Large intestine (tissue), 3 donors: ENCODE measurements at regions not wholly inside any gene's neighbourhood (a gene's known extent, or its start where the extent isn't known, plus 50 kb on each side); places are given as distances from the start of the nearest gene placed in this dataset.

ENCODE experiments used
- DNase-seq, 2 donors: peaks; one replicate each; pipeline versions ENCODE4 v3.0.0 to v3.0.0-alpha.2; 2013
- H3K27ac ChIP-seq: one replicate; pipeline ENCODE4 v1.5.1; 2013; ENCODE audit warnings: low read length
- H3K27me3 ChIP-seq: 2 replicates; pipeline ENCODE4 v1.6.1; 2013; ENCODE audit warnings: low read length; ENCODE audit not compliant: control insufficient read depth, insufficient read depth
- H3K36me3 ChIP-seq: 2 replicates; pipeline ENCODE4 v1.6.1; 2013; ENCODE audit warnings: low read length; ENCODE audit not compliant: control insufficient read depth, insufficient read depth
- H3K4me1 ChIP-seq: one replicate; pipeline ENCODE4 v1.6.1; 2013; ENCODE audit warnings: low read length; ENCODE audit not compliant: control insufficient read depth, insufficient read depth
- H3K4me3 ChIP-seq: one replicate; pipeline ENCODE4 v1.5.1; 2013; ENCODE audit warnings: low read length
- H3K9me3 ChIP-seq: one replicate; pipeline ENCODE4 v1.6.1; 2013; ENCODE audit warnings: mild to moderate bottlenecking, low read depth, low read length, moderate library complexity; ENCODE audit not compliant: control insufficient read depth
- WGBS: methylation state at CpG from one replicate; pipeline ENCODE4 v1.1.5; 2013; ENCODE audit warnings: low lambda C conversion rate; ENCODE audit not compliant: insufficient coverage; 5-methylcytosine and 5-hydroxymethylcytosine counted together

DNA sequence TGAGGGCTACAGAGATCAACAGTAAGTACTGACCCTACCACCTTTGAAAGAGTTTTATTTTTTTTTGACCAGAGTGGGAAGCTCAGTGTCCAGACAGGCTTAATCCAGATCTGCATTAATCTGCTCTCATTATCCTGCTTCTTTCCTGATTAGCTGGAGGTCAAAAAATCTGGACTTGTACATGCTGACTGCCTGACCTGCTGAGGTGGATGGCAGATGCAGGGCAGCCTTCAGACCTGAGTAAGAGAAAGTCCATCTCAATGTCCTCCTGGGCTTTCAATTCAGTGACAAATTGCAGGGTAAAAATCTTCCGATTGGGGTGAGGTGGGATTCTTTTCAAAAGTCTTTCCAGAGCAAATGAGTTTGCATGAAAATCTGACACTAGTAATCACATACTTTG is 998.8 kb upstream of the PIK3C3 start:
- no peaks in the 10 kb centered on the region for H3K36me3 ChIP-seq
- H3K9me3 ChIP-seq: no peaks in the 10 kb centered on the region
- H3K27ac ChIP-seq: no peak overlapping the region
- H3K27me3 ChIP-seq: no peaks in the 10 kb centered on the region
- no CpG with 5 or more reads among the region's 1 CpG for WGBS
- no peak for DNase-seq
- H3K4me3 ChIP-seq: no peak overlapping the region
- H3K4me1 ChIP-seq: no peaks in the 10 kb centered on the region

DNA sequence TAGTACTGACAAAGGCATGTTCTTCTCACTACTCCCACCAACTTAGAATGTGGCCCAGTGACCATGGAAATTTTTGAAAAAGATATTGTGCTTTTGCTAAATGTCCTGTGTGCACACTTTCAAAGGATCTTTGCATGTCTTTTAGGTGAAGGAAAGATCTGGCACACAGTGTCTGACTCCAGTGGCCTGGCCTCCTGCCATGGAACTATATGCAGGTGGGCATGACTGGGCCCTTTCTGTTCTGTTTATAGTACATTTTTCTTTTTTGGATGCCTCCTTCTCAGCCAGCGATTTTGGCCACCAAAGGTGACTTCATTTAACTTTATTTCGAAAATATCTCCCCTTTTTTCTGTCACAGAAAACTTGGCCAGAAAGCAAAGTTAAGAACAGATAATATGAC is 999.7 kb upstream of the PIK3C3 start:
- DNase-seq: no peak

DNA sequence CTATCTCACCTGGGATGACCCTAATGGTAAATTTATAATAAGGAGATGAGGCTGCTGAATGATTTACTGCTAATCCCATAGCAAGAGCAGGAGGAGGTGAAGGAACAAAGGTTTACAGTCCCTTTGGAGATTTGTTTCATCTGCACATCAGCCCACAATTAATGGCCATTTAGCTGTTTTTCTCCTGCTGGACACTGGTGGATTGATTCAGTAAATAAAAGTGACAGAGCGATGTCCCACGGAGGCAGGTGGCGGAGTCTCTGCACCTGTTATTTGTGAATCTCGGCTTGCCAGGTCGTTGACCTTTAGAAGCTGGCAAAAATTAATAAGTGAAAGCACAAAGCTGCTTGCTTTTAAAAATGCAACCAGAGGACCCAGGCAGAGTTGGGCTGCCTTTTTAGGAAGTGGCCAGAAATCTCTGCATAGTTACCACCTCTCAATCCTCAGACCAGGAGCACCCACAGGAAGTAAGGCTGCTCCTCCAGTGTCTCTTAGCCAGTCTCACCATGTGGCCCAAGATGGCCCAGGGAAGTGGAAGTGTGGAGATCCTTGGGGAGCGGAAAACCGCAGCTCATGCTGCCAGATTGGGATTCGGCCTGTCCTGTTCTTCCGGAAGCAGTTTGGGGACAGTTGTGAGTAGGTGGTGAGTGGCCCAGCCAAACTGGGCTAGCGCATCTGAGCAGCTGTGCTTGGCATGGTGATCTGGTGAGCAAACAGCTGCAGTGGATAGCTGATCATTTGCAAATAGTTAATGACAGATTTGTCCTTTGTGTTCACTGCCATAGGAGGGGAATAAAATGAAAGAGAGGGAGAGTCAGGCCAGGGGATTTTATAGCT is 1005.7 kb upstream of the PIK3C3 start:
- Histone ChIP-seq H3K4me3 (no peak overlapping the region), H3K27ac (no peak overlapping the region), H3K36me3 (no peaks in the 10 kb centered on the region), H3K27me3 (no peaks in the 10 kb centered on the region), H3K4me1 (no peaks in the 10 kb centered on the region), H3K9me3 (no peaks in the 10 kb centered on the region)
- WGBS: no CpG with 5 or more reads among the region's 10 CpGs
- DNase-seq: peak in 1 of 2 donors; percentile 2

More for the DNA sequence above, 999.7 kb upstream of the PIK3C3 start:
- H3K27me3 ChIP-seq: no peaks in the 10 kb centered on the region
- WGBS: 60% methylated on average over 1 of the region's 2 CpGs
- H3K9me3 ChIP-seq: no peaks in the 10 kb centered on the region
- H3K4me1 ChIP-seq: no peaks in the 10 kb centered on the region
- no peaks in the 10 kb centered on the region for H3K36me3 ChIP-seq
- no peak overlapping the region for H3K4me3 ChIP-seq
- no peak overlapping the region for H3K27ac ChIP-seq

DNA sequence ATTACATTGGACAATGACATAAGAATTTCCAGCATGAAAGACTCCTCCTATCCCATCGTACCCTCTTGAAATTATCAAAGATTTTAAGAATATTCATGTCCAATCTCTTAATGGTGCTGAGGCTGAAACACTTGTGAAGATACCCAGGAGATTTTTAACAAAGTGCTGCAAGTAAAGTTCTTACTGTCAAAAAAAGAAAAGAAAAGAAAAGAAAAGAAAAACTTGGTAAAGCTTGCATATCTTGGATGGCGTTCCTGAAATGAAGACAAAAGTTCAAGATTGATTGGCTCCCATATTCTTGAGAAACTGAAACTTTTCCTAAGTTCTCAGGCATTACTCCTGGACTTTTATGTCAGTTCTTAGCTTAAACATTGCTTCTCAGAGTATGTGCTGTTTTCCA is 1010.5 kb upstream of the PIK3C3 start:
- H3K36me3 ChIP-seq: no peaks in the 10 kb centered on the region
- H3K4me3 ChIP-seq: no peak overlapping the region
- 50% methylated on average over 1 of the region's 2 CpGs for WGBS
- no peaks in the 10 kb centered on the region for H3K27me3 ChIP-seq
- H3K27ac ChIP-seq: no peak overlapping the region
- H3K4me1 ChIP-seq: no peaks in the 10 kb centered on the region
- no peak for DNase-seq
- H3K9me3 ChIP-seq: no peaks in the 10 kb centered on the region

DNA sequence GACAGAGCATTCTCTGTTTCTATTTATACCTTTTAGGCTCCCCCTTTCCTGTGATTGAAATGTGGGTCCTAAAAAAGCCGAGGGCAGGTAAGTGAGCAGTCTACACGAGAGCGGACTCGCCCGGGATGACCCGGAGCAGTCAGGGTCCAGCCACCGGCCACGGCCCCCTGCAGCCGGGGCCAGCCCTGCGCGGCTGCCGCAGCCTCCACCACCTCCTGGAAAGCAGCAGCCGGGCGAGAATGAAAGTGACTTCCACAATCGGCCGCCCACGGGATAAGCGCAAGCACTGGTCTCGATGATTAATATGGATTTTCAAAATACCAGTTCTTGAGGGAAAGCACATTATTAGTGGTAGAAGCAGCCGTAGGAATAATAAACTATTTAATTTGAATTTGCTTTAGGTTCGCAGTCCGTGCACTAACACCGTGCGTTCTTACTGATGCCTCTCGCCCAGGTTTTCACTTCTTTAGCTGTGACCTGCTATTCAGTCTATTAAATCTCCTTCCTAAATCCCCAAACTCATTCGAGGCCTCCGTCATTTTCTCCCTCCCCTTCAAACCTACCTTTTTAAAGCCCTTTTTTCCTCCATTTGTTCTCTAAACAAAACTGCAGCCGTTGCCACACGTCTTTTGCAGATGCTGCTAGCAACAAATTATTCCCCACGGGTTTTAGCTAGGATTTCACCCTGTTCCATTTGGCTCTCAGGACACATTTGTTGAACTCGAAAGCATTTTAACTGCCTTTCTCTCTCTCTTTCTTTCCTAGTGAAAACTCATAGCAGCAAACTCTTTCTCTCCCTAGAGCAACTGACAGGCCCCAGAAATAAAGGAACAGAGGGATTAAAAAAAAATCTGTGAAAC is 1015.1 kb upstream of the PIK3C3 start:
- Histone ChIP-seq H3K4me3 (no peak overlapping the region), H3K36me3 (no peaks in the 10 kb centered on the region), H3K4me1 (no peaks in the 10 kb centered on the region), H3K27me3 (no peaks in the 10 kb centered on the region), H3K27ac (no peak overlapping the region), H3K9me3 (no peaks in the 10 kb centered on the region)
- WGBS: 90% methylated on average over 9 of the region's 31 CpGs
- no peak for DNase-seq

DNA sequence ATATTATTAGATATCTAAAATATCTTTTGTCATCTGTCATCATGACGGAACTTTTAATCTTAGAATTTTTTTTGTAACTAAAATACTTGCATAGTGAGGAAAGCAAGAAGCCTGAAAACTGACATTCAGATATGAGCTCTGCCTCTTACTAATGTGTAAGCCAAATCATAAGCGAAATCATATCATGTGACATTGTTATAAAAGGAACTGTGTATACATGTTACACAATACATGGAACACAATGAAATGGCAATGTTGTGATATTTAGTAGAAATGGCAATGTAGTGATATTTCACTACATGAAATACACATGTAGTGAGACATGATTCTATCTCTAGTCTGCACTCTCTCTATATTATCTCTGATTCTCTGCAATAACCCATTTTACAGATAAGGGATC is 1016.4 kb upstream of the PIK3C3 start:
- 100% methylated on average over 1 of the region's 2 CpGs for WGBS
- no peak overlapping the region for H3K4me3 ChIP-seq
- H3K27me3 ChIP-seq: no peaks in the 10 kb centered on the region
- H3K27ac ChIP-seq: no peak overlapping the region
- no peak for DNase-seq
- H3K9me3 ChIP-seq: no peaks in the 10 kb centered on the region
- no peaks in the 10 kb centered on the region for H3K36me3 ChIP-seq
- no peaks in the 10 kb centered on the region for H3K4me1 ChIP-seq

DNA sequence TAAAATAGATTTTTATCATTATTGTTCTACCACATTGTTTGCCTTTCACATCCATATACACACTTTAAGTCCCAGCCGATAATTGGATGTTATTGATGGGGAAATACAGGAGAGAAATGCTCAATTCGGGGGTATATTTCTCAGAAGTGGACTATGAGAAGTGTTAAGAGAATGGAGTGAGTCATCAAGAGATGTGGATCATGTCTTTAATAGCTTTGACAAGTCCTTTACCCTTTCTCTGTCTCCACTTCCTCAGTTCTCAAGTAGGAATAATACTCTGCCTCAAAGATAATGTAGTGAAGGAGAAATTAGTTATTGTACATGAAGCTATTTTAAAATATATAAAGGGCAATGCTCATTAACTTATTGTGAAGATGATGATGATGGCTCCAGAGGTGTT is 1017.6 kb upstream of the PIK3C3 start:
- no peaks in the 10 kb centered on the region for H3K36me3 ChIP-seq
- no peaks in the 10 kb centered on the region for H3K27me3 ChIP-seq
- DNase-seq: no peak
- no CpG with 5 or more reads among the region's 2 CpGs for WGBS
- H3K27ac ChIP-seq: no peak overlapping the region
- no peaks in the 10 kb centered on the region for H3K9me3 ChIP-seq
- H3K4me1 ChIP-seq: no peaks in the 10 kb centered on the region
- no peak overlapping the region for H3K4me3 ChIP-seq

DNA sequence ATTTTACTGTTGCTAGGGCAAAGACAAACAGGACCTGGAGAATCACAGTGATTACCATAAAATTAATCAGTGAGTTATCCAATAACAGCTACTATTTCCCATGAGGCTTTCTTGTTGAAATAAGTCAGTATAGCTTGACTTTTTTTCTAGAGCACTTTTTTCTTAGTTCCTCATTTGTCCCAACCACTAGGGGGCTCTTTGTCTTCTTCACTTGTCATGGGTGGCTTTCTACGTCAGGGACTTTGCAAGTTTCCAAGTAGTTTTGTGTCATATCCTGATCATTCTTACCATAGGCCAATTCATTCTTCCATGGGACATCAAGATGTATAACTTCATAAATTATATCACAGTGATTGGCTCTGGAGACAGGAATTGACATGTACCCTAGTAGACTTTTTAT is 1019.6 kb upstream of the PIK3C3 start:
- Histone ChIP-seq H3K27me3 (no peaks in the 10 kb centered on the region), H3K4me3 (no peak overlapping the region), H3K36me3 (no peaks in the 10 kb centered on the region), H3K9me3 (no peaks in the 10 kb centered on the region), H3K4me1 (no peaks in the 10 kb centered on the region), H3K27ac (no peak overlapping the region)
- peak in 1 of 2 donors; percentile 9 for DNase-seq
- no CpG with 5 or more reads among the region's 1 CpG for WGBS

DNA sequence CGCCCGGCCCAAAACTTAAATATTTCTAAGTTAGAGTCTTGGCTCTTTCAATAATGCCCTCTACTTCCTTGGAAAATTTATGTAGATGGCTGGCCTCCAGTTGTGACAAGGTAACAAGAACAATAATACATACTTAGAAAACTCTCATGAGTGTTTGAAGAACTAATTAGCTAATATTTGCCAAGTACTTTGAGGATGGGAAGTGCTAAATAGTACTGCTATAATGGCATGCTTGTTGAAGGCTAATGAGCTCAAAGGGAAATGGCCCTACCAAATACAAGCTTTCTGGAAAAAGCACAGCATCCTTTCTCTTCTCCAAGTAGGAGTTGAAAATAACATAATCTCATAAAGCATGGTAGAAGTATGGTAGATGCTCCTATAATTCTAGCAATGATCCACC is 1022.2 kb upstream of the PIK3C3 start:
- H3K27me3 ChIP-seq: no peaks in the 10 kb centered on the region
- H3K4me1 ChIP-seq: no peaks in the 10 kb centered on the region
- no peaks in the 10 kb centered on the region for H3K9me3 ChIP-seq
- no peak for DNase-seq
- no peaks in the 10 kb centered on the region for H3K36me3 ChIP-seq
- H3K27ac ChIP-seq: no peak overlapping the region
- H3K4me3 ChIP-seq: no peak overlapping the region
- no CpG with 5 or more reads among the region's 2 CpGs for WGBS

DNA sequence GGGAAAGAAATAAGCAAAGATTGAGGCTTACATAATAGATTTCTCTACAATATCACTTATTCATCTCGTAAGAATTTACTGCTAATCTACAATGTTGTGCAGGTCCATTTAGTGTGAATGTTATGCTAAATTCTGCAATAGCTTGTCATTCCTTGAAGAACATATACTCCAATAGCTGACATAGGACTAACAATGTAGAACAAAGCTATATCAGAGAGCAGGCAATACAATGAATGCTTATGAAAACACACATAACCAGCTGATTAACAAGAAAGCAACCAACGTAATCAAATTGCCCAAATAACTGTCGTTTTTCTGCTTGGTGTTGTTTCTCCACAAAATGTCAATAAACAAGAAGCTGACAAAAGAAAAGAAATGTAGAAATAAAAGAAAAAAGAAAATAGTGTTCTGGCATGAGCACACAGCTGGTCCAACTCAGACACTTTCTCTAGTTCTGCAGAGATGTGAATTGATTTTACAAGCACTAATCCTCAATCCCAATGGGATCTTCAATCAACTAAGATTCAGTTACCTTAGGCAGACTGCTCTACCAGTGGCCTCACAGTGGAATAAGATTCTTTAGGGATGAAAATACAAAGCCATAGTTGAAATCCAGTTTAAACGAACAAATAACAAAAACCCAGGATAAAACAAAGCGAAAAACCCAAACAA is 1024.7 kb upstream of the PIK3C3 start:
- H3K4me3 ChIP-seq: no peak overlapping the region

More for the DNA sequence above, 1024.7 kb upstream of the PIK3C3 start:
- Histone ChIP-seq H3K36me3 (no peaks in the 10 kb centered on the region), H3K27me3 (no peaks in the 10 kb centered on the region), H3K27ac (no peak overlapping the region), H3K4me1 (no peaks in the 10 kb centered on the region), H3K9me3 (no peaks in the 10 kb centered on the region)
- no peak for DNase-seq
- 85% methylated on average over 4 of the region's 5 CpGs for WGBS
